Ishikawa (cell line): ENCODE measurements at regions not wholly inside any gene's neighbourhood (a gene's known extent, or its start where the extent isn't known, plus 50 kb on each side); places are given as distances from the start of the nearest gene placed in this dataset.

Source experiments
- CEBPB ChIP-seq: IDR thresholded peaks from 2 replicates; pipeline ENCODE4 v1.6.1; 2012
- CREB1 ChIP-seq: IDR thresholded peaks from 2 replicates; pipeline ENCODE4 v1.6.1; 2012; ENCODE audit warnings: low read depth
- EGR1 ChIP-seq: IDR thresholded peaks from 2 replicates; pipeline ENCODE4 v1.6.1; 2012
- EP300 ChIP-seq: IDR thresholded peaks from 2 replicates; pipeline ENCODE4 v1.6.1; 2012; ENCODE audit warnings: borderline replicate concordance
- FOXM1 ChIP-seq: IDR thresholded peaks from 2 replicates; pipeline ENCODE4 v1.6.1; 2012; ENCODE audit warnings: low read depth, borderline replicate concordance
- NFIC ChIP-seq: IDR thresholded peaks from 2 replicates; pipeline ENCODE4 v1.6.1; 2012
- RAD21 ChIP-seq: IDR thresholded peaks from 2 replicates; pipeline ENCODE4 v1.6.1; 2012; ENCODE audit warnings: low read depth
- REST ChIP-seq: IDR thresholded peaks from 2 replicates; pipeline ENCODE4 v1.6.1; 2012; ENCODE audit warnings: low read depth, mild to moderate bottlenecking
- TAF1 ChIP-seq: IDR thresholded peaks from 2 replicates; pipeline ENCODE4 v1.6.1; 2012; ENCODE audit warnings: low read depth, mild to moderate bottlenecking
- TCF12 ChIP-seq: IDR thresholded peaks from 2 replicates; pipeline ENCODE4 v1.6.1; 2012; ENCODE audit warnings: low read depth
- TEAD4 ChIP-seq: IDR thresholded peaks from 2 replicates; pipeline ENCODE4 v1.6.1; 2012
- YY1 ChIP-seq: IDR thresholded peaks from 2 replicates; pipeline ENCODE4 v1.6.1; 2012; ENCODE audit warnings: low read depth
- ZBTB7A ChIP-seq: IDR thresholded peaks from 2 replicates; pipeline ENCODE4 v1.6.1; 2012; ENCODE audit warnings: low read depth
- TF ChIP-seq, protein P1 (sequence below): IDR thresholded peaks from 2 replicates; pipeline ENCODE4 v1.6.1; 2012
- TF ChIP-seq, protein P2 (sequence below): IDR thresholded peaks from 2 replicates; pipeline ENCODE4 v1.6.1; 2012

- TF ChIP-seq REST (no peak), CREB1 (no peak), TEAD4 (no peak), EP300 (no peak), ZBTB7A (no peak), EGR1 (no peak), NFIC (no peak), TCF12 (no peak), YY1 (no peak), RAD21 (no peak)
- TF ChIP-seq, protein P1, sequence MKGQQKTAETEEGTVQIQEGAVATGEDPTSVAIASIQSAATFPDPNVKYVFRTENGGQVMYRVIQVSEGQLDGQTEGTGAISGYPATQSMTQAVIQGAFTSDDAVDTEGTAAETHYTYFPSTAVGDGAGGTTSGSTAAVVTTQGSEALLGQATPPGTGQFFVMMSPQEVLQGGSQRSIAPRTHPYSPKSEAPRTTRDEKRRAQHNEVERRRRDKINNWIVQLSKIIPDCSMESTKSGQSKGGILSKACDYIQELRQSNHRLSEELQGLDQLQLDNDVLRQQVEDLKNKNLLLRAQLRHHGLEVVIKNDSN, result no peak
Observed at GRCh38 chr12:87015352-87015751, 759.2 kb upstream of the MGAT4C start.

DNA sequence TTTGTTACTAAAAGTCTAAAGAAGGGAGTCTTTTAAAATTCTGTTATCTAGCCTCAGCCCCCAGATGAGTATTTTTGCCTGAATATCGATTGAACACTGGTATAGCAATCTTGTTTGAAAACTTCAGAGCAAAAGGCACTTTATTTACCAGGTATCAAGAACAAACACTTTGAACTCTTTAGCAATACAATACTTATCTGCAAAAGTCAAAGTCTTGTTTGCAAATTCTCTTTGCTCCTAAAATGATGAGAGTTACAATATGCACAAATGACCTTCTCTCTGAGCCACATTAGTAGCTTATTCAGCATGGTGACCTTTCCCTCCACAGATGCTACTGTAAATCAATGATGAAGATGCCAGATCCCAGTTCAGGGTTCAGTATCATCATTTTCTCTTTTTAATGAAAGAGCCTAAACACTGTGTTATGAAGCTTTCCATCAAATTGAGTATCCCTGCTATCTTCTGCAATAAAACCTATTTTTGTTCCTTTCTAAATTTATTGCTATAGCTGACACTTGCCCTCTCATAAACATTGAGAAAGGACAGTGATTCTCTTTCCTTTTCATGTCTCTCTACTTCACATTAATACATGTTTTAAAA, 752.7 kb upstream of the MGAT4C start:
- TF ChIP-seq FOXM1, result no peak
- no peak for TF ChIP-seq TAF1
- TF ChIP-seq, protein P2, sequence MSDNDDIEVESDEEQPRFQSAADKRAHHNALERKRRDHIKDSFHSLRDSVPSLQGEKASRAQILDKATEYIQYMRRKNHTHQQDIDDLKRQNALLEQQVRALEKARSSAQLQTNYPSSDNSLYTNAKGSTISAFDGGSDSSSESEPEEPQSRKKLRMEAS, result no peak
- TF ChIP-seq TEAD4, result no peak
- TF ChIP-seq NFIC, result no peak
- no peak for TF ChIP-seq TCF12
- TF ChIP-seq ZBTB7A, result no peak
- TF ChIP-seq, protein P1, result no peak
- TF ChIP-seq CEBPB, result no peak
- TF ChIP-seq REST, result no peak
- no peak for TF ChIP-seq EGR1
- no peak for TF ChIP-seq CREB1
- no peak for TF ChIP-seq EP300

GRCh38 chr12:87001102-87001501, 744.9 kb upstream of the MGAT4C start:
- TF ChIP-seq CREB1, result no peak
- TF ChIP-seq NFIC, result no peak
- TF ChIP-seq CEBPB, result no peak
- TF ChIP-seq, protein P1, result no peak
- TF ChIP-seq EP300, result no peak
- TF ChIP-seq TEAD4, result no peak
- TF ChIP-seq YY1, result no peak
- no peak for TF ChIP-seq TAF1
- no peak for TF ChIP-seq TCF12
- TF ChIP-seq EGR1, result no peak
- TF ChIP-seq, protein P2, result no peak

DNA sequence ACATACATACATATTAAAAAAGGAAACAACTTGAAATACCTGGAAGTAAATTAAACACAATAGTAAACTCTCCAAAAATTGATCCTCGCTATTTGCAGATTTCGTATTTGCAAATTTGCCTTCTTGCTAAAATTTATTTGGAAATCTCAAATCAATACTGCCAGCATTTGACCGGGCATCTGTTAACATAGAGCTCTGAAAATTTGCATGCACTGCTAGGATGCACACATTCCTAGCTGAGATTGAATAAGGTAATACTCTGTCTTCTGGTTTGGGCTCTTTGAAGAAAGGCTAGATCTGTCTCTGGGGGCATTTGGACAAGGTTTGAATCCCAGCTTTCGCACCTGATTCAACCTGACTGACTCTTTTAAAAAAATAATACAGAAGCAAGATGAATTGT, 729.1 kb upstream of the MGAT4C start:
- no peak for TF ChIP-seq ZBTB7A
- no peak for TF ChIP-seq EGR1
- no peak for TF ChIP-seq FOXM1
- TF ChIP-seq TCF12, result no peak
- TF ChIP-seq TAF1, result no peak
- no peak for TF ChIP-seq REST
- TF ChIP-seq TEAD4, result no peak
- no peak for TF ChIP-seq CEBPB
- TF ChIP-seq EP300, result no peak
- TF ChIP-seq, protein P1, result no peak
- no peak for TF ChIP-seq YY1
- TF ChIP-seq, protein P2, result no peak
- no peak for TF ChIP-seq CREB1
- TF ChIP-seq RAD21, result no peak
- no peak for TF ChIP-seq NFIC
